ENCODE measurements at regions not wholly inside any gene's neighbourhood (a gene's known extent, or its start where the extent isn't known, plus 50 kb on each side); places are given as distances from the start of the nearest gene placed in this dataset.

DNA sequence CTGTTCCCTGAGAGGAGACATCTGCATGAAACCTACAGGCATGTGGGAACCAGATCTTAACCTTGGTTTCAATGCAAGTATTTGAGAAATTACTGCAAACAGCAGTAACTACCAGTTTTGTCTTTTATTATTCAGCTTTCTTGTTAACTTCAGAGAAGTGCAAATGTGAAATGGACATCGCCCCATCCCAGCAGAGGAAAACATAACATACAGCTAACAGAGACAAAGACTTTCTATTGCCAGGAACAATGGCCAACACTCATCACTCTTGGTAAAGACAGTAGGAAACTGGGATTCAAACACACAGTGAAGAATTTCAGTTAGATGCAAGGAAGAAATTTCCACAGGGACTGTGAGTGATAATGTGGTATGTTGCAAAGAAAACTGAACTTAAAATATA, 115.1 kb downstream of the SLC30A10 start:
- no peak for TF ChIP-seq POLR2A (IDR thresholded peaks at IDR 0.05; ENCODE audit: low read length)
- no peak for TF ChIP-seq CHD4 (IDR thresholded peaks at IDR 0.05; ENCODE audit: borderline replicate concordance)
- TF ChIP-seq, protein P1, sequence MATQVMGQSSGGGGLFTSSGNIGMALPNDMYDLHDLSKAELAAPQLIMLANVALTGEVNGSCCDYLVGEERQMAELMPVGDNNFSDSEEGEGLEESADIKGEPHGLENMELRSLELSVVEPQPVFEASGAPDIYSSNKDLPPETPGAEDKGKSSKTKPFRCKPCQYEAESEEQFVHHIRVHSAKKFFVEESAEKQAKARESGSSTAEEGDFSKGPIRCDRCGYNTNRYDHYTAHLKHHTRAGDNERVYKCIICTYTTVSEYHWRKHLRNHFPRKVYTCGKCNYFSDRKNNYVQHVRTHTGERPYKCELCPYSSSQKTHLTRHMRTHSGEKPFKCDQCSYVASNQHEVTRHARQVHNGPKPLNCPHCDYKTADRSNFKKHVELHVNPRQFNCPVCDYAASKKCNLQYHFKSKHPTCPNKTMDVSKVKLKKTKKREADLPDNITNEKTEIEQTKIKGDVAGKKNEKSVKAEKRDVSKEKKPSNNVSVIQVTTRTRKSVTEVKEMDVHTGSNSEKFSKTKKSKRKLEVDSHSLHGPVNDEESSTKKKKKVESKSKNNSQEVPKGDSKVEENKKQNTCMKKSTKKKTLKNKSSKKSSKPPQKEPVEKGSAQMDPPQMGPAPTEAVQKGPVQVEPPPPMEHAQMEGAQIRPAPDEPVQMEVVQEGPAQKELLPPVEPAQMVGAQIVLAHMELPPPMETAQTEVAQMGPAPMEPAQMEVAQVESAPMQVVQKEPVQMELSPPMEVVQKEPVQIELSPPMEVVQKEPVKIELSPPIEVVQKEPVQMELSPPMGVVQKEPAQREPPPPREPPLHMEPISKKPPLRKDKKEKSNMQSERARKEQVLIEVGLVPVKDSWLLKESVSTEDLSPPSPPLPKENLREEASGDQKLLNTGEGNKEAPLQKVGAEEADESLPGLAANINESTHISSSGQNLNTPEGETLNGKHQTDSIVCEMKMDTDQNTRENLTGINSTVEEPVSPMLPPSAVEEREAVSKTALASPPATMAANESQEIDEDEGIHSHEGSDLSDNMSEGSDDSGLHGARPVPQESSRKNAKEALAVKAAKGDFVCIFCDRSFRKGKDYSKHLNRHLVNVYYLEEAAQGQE (IDR thresholded peaks at IDR 0.05) = no peak
- TF ChIP-seq CEBPB (IDR thresholded peaks at IDR 0.05) = no peak
- TF ChIP-seq, protein P2, sequence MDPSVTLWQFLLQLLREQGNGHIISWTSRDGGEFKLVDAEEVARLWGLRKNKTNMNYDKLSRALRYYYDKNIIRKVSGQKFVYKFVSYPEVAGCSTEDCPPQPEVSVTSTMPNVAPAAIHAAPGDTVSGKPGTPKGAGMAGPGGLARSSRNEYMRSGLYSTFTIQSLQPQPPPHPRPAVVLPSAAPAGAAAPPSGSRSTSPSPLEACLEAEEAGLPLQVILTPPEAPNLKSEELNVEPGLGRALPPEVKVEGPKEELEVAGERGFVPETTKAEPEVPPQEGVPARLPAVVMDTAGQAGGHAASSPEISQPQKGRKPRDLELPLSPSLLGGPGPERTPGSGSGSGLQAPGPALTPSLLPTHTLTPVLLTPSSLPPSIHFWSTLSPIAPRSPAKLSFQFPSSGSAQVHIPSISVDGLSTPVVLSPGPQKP (IDR thresholded peaks at IDR 0.05; ENCODE audit: low read depth, low read length) = no peak
- TF ChIP-seq, protein P3, sequence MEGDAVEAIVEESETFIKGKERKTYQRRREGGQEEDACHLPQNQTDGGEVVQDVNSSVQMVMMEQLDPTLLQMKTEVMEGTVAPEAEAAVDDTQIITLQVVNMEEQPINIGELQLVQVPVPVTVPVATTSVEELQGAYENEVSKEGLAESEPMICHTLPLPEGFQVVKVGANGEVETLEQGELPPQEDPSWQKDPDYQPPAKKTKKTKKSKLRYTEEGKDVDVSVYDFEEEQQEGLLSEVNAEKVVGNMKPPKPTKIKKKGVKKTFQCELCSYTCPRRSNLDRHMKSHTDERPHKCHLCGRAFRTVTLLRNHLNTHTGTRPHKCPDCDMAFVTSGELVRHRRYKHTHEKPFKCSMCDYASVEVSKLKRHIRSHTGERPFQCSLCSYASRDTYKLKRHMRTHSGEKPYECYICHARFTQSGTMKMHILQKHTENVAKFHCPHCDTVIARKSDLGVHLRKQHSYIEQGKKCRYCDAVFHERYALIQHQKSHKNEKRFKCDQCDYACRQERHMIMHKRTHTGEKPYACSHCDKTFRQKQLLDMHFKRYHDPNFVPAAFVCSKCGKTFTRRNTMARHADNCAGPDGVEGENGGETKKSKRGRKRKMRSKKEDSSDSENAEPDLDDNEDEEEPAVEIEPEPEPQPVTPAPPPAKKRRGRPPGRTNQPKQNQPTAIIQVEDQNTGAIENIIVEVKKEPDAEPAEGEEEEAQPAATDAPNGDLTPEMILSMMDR (IDR thresholded peaks at IDR 0.05) = no peak

Data from A549 (cell line).